Central memory CD8-positive, alpha-beta T cell (primary cell): ENCODE measurements at regions not wholly inside any gene's neighbourhood (a gene's known extent, or its start where the extent isn't known, plus 50 kb on each side); places are given as distances from the start of the nearest gene placed in this dataset.
"Not testable (repeated sequence)": the region's sequence is repeated elsewhere in the genome, so short reads cannot be mapped to it uniquely, and the experiment has no call there.

Experiments used
- ATAC-seq: fragments of 150-1000 bp; cut with Tn5 transposase; replicated peaks from 2 replicates; pipeline ENCODE4 v1.10.0; 2022; ENCODE audit warnings: mild to moderate bottlenecking, moderate FRiP score, moderate number of reproducible peaks; ENCODE audit not compliant: poor library complexity, severe bottlenecking; ENCODE audit errors: extremely low read depth
- DNase-seq, 2 donors: peaks; one replicate each; pipeline ENCODE4 v3.0.0; 2021; ENCODE audit warnings: low spot score in 2 of 2
- H3K27ac Mint-ChIP-seq: one replicate; pipeline ENCODE4 v1.8.0; 2022; ENCODE audit warnings: low read depth, mild to moderate bottlenecking, moderate library complexity, mixed read lengths
- H3K27me3 Mint-ChIP-seq: one replicate; pipeline ENCODE4 v1.8.0; 2022; ENCODE audit warnings: mixed read lengths
- H3K36me3 Mint-ChIP-seq: one replicate; pipeline ENCODE4 v1.8.0; 2022; ENCODE audit warnings: mild to moderate bottlenecking, moderate library complexity, mixed read lengths; ENCODE audit not compliant: insufficient read depth
- H3K4me1 Mint-ChIP-seq: one replicate; pipeline ENCODE4 v1.8.0; 2022; ENCODE audit warnings: mixed read lengths
- H3K4me3 Mint-ChIP-seq: one replicate; pipeline ENCODE4 v1.8.0; 2022; ENCODE audit warnings: mild to moderate bottlenecking, moderate library complexity, mixed read lengths
- H3K9me3 Mint-ChIP-seq: one replicate; pipeline ENCODE4 v1.8.0; 2022; ENCODE audit warnings: mixed read lengths

DNA sequence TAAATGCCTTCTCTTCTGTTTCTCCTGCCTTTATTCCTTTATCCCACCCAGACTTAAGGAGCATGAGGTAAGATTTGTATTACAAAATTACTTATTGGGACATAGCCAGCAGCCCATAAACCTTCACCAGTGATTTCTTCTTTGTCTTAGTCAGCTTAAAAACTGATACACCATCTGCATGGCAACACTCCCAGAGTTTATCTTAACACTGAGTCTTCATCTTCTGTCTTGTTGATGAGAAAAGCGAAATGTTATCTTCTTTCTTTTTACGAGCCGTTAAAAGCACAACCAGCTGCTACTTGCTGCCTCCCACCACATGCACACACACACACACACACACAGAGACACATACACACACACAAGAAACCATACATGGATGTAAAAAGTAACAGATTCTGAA is 116.7 kb downstream of the VCY start:
- DNase-seq (no peak), ATAC-seq (no peak)
- Mint-ChIP-seq H3K27me3 (no peaks in the 10 kb centered on the region), H3K36me3 (peaks cover 10% of the 10 kb centered on the region), H3K4me3 (no peak overlapping the region), H3K4me1 (no peaks in the 10 kb centered on the region), H3K9me3 (no peaks in the 10 kb centered on the region), H3K27ac (no peak overlapping the region)

- no peaks in the 10 kb centered on the region for H3K4me1 Mint-ChIP-seq
- no peak overlapping the region for H3K4me3 Mint-ChIP-seq
- ATAC-seq: no peak
- no peak overlapping the region for H3K27ac Mint-ChIP-seq
- peaks cover 6% of the 10 kb centered on the region for H3K9me3 Mint-ChIP-seq
- H3K36me3 Mint-ChIP-seq: peaks cover 10% of the 10 kb centered on the region
- no peaks in the 10 kb centered on the region for H3K27me3 Mint-ChIP-seq
- no peak for DNase-seq
Measured at GRCh38 chrY:13871426-13871825, 114.8 kb downstream of the VCY start.

DNA sequence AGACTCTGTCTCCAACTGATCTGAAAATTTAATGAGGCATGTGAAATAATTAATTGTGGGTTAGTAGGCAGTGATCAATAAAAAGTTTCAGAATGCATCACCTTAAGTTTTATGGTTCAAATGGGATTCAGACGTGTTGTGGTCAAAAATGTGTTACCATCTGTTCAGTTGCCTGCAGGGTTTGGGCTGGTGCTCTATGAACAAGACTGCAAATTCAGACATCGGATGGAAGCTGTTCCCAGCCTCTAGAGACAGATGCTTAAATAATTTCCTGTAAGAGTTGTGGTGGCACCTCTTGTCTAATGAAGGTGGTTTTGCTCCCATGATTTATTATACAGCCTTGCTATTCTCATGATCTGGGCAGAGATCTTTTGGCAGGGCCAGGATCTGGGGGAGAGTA is 113.6 kb downstream of the VCY start:
- no peak for DNase-seq
- Mint-ChIP-seq H3K36me3 (peaks cover 10% of the 10 kb centered on the region), H3K4me1 (no peaks in the 10 kb centered on the region), H3K4me3 (no peak overlapping the region), H3K27ac (no peak overlapping the region), H3K27me3 (no peaks in the 10 kb centered on the region), H3K9me3 (peaks cover 8% of the 10 kb centered on the region)
- ATAC-seq: no peak

- Mint-ChIP-seq H3K27me3 (no peaks in the 10 kb centered on the region), H3K4me3 (no peak overlapping the region), H3K27ac (no peak overlapping the region), H3K36me3 (peaks cover 2% of the 10 kb centered on the region), H3K9me3 (peaks cover 12% of the 10 kb centered on the region), H3K4me1 (no peaks in the 10 kb centered on the region)
- ATAC-seq: no peak
- no peak for DNase-seq
Measured at GRCh38 chrY:13878506-13878905, 107.8 kb downstream of the VCY start.

DNA sequence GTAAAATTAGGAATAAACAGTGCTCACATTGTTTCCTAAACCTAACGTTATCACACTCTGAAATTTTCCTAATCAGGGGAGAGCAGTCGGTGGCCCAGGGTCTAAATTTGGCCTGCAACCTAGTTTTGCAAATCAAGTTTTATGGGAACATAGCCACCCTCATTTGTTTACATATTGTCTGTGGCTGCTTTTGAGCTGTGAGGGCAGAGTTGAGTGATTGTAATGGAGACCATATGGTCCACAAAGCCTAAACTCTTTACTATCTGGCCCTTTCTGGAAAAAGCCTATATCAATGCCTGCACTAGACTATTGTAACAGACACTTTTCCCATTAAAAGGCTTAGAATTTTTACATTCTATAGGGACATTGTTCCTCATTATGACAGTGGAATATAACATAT is 105.2 kb downstream of the VCY start:
- H3K36me3 Mint-ChIP-seq: no peaks in the 10 kb centered on the region
- peaks cover 6% of the 10 kb centered on the region for H3K9me3 Mint-ChIP-seq
- no peaks in the 10 kb centered on the region for H3K27me3 Mint-ChIP-seq
- ATAC-seq (no peak), DNase-seq (no peak)
- no peaks in the 10 kb centered on the region for H3K4me1 Mint-ChIP-seq
- no peak overlapping the region for H3K4me3 Mint-ChIP-seq
- no peak overlapping the region for H3K27ac Mint-ChIP-seq

DNA sequence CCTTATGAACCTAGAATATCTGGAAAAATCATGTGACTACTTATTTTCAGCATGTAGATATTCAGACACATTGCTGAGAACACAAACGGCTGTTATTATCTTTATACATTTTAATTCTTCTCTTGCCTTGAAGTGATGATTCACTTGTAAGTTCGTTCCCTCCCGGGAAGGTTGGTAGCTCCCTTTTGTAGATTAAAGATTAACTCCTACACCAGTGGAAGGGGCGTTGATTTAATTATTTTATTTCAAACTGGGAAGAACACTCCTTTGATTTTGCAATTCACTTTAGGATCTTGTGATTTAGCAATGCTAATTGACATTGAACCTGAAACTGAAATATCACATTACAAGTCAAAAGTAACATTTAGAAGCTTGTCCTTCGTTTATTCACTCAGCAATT is 103.4 kb downstream of the VCY start:
- Mint-ChIP-seq H3K36me3 (peaks cover 1% of the 10 kb centered on the region), H3K27me3 (no peaks in the 10 kb centered on the region), H3K4me1 (no peaks in the 10 kb centered on the region), H3K27ac (no peak overlapping the region), H3K9me3 (peaks cover 3% of the 10 kb centered on the region), H3K4me3 (no peak overlapping the region)
- DNase-seq: no peak
- ATAC-seq: no peak

GRCh38 chrY:13894028-13894427 is 92.2 kb downstream of the VCY start:
- H3K27ac Mint-ChIP-seq, H3K4me3 Mint-ChIP-seq, H3K27me3 Mint-ChIP-seq, H3K36me3 Mint-ChIP-seq, ATAC-seq, H3K4me1 Mint-ChIP-seq, H3K9me3 Mint-ChIP-seq, DNase-seq: not testable (repeated sequence)

- peaks cover 18% of the 10 kb centered on the region for H3K9me3 Mint-ChIP-seq
- DNase-seq (no peak), ATAC-seq (no peak)
- H3K36me3 Mint-ChIP-seq: no peaks in the 10 kb centered on the region
- H3K27me3 Mint-ChIP-seq: no peaks in the 10 kb centered on the region
- H3K27ac Mint-ChIP-seq: no peak overlapping the region
- H3K4me3 Mint-ChIP-seq: no peak overlapping the region
- H3K4me1 Mint-ChIP-seq: no peaks in the 10 kb centered on the region
Measured at GRCh38 chrY:13907736-13908135, 78.5 kb downstream of the VCY start.

GRCh38 chrY:13930436-13930835 is 55.8 kb downstream of the VCY start:
- H3K36me3 Mint-ChIP-seq, H3K27me3 Mint-ChIP-seq, H3K27ac Mint-ChIP-seq, DNase-seq, H3K4me3 Mint-ChIP-seq, ATAC-seq, H3K4me1 Mint-ChIP-seq, H3K9me3 Mint-ChIP-seq: not testable (repeated sequence)
